IMR-90 (cell line): ENCODE measurements at regions not wholly inside any gene's neighbourhood (a gene's known extent, or its start where the extent isn't known, plus 50 kb on each side); places are given as distances from the start of the nearest gene placed in this dataset.
A peak's percentile ranks its signal among the peaks of the same experiment; 100 is the strongest.

Source experiments
- ATAC-seq: fragments of 200-7000 bp; cut with Tn5 transposase; 2 replicates; pipeline ENCODE4 v1.9.1; 2020; ENCODE audit warnings: low read depth, mild to moderate bottlenecking, moderate library complexity
- BruUV-seq: library from RNA; stranded (reverse); fragments of 400-500 nt; replicated peaks from 2 replicates; lab custom pipeline; 2021; lab: Mats Ljungman, UMichigan
- CTCF ChIA-PET: fragments of 300-600 bp; formaldehyde crosslinking; extraction: SDS; loops from one replicate; lab custom pipeline; 2021; ENCODE audit warnings: antibody characterized with exemption; lab: Yijun Ruan, JAX
- POLR2A ChIA-PET: fragments of 300-600 bp; sonication (Branson Sonifier 250); formaldehyde crosslinking; loops from one replicate; lab custom pipeline; 2022; ENCODE audit warnings: antibody characterized with exemption; ENCODE audit not compliant: unreplicated experiment; lab: Charles Lee
- DNase-seq: peaks from one replicate; pipeline ENCODE4 v3.0.0; 2013
- H2AFZ ChIP-seq: replicated peaks from 2 replicates; pipeline ENCODE3; 2013; ENCODE audit warnings: low read length, mild to moderate bottlenecking; ENCODE audit not compliant: poor library complexity
- H2AK5ac ChIP-seq: 2 replicates; pipeline ENCODE4 v1.6.1; 2013; ENCODE audit warnings: low read depth, low read length, inconsistent platforms
- H2AK9ac ChIP-seq: replicated peaks from 2 replicates; pipeline ENCODE3; 2013; ENCODE audit warnings: mild to moderate bottlenecking, low read depth, low read length, moderate library complexity; ENCODE audit not compliant: poor library complexity
- H2BK120ac ChIP-seq: 2 replicates; pipeline ENCODE4 v1.6.1; 2013; ENCODE audit warnings: low read depth, low read length, inconsistent platforms
- H2BK15ac ChIP-seq: 3 replicates; pipeline ENCODE4 v1.6.1; 2013; ENCODE audit warnings: low read depth, low read length, inconsistent platforms
- H2BK20ac ChIP-seq: 2 replicates; pipeline ENCODE4 v1.6.1; 2013; ENCODE audit warnings: low read depth, mild to moderate bottlenecking, inconsistent platforms, low read length, moderate library complexity
- H2BK5ac ChIP-seq: 2 replicates; pipeline ENCODE4 v1.6.1; 2013; ENCODE audit warnings: mild to moderate bottlenecking, low read depth, low read length, inconsistent platforms; ENCODE audit not compliant: poor library complexity, severe bottlenecking
- H3K14ac ChIP-seq: replicated peaks from 2 replicates; pipeline ENCODE4 v1.6.1; 2013; ENCODE audit warnings: low read depth, low read length, inconsistent platforms
- H3K18ac ChIP-seq: 2 replicates; pipeline ENCODE4 v1.6.1; 2013; ENCODE audit warnings: low read depth, low read length, control low read depth
- H3K23ac ChIP-seq: 2 replicates; pipeline ENCODE4 v1.6.1; 2013; ENCODE audit warnings: low read depth, low read length, inconsistent platforms
- H3K27ac ChIP-seq: 2 replicates; pipeline ENCODE4 v1.5.1; 2013; ENCODE audit warnings: mild to moderate bottlenecking, control low read depth, low read length; ENCODE audit not compliant: insufficient read depth
- H3K27me3 ChIP-seq: 2 replicates; pipeline ENCODE4 v1.6.1; 2013; ENCODE audit warnings: low read length; ENCODE audit not compliant: control insufficient read depth, insufficient read depth
- H3K36me3 ChIP-seq: 2 replicates; pipeline ENCODE4 v1.6.1; 2013; ENCODE audit warnings: low read length, mixed read lengths; ENCODE audit not compliant: control insufficient read depth, insufficient read depth
- H3K4ac ChIP-seq: 2 replicates; pipeline ENCODE4 v1.6.1; 2013; ENCODE audit warnings: low read depth, low read length, inconsistent platforms
- H3K4me1 ChIP-seq: 2 replicates; pipeline ENCODE4 v1.6.1; 2013; ENCODE audit warnings: low read length, mixed read lengths; ENCODE audit not compliant: control insufficient read depth, insufficient read depth
- H3K4me2 ChIP-seq: 2 replicates; pipeline ENCODE4 v1.6.1; 2013; ENCODE audit warnings: low read depth, mild to moderate bottlenecking, control low read depth, low read length, moderate library complexity
- H3K4me3 ChIP-seq: 2 replicates; pipeline ENCODE4 v1.5.1; 2013; ENCODE audit warnings: low read depth, mild to moderate bottlenecking, control low read depth, low read length, moderate library complexity; ENCODE audit not compliant: insufficient read depth
- H3K56ac ChIP-seq: 2 replicates; pipeline ENCODE4 v1.6.1; 2013; ENCODE audit warnings: low read length, inconsistent platforms; ENCODE audit not compliant: insufficient read depth; ENCODE audit errors: extremely low read depth
- H3K79me1 ChIP-seq, 2 experiments: 2 replicates each; pipeline ENCODE4 v1.6.1; 2013; ENCODE audit warnings: low read length in 2 of 2, inconsistent platforms in 1 of 2, low read depth in 1 of 2
- H3K9ac ChIP-seq: 2 replicates; pipeline ENCODE4 v1.6.1; 2013; ENCODE audit warnings: low read depth, low read length, control low read depth
- H3K9me1 ChIP-seq: 2 replicates; pipeline ENCODE4 v1.6.1; 2013; ENCODE audit warnings: low read length, inconsistent platforms; ENCODE audit not compliant: insufficient read depth
- H3K9me3 ChIP-seq: 2 replicates; pipeline ENCODE4 v1.6.1; 2013; ENCODE audit warnings: low read length; ENCODE audit not compliant: control insufficient read depth, insufficient read depth
- H4K20me1 ChIP-seq: 2 replicates; pipeline ENCODE4 v1.6.1; 2013; ENCODE audit warnings: low read length, inconsistent platforms; ENCODE audit not compliant: insufficient read depth
- H4K5ac ChIP-seq: 2 replicates; pipeline ENCODE4 v1.6.1; 2013; ENCODE audit warnings: mild to moderate bottlenecking, low read depth, low read length, control low read depth
- H4K8ac ChIP-seq, 2 experiments: 2 replicates each; pipeline ENCODE4 v1.6.1; 2013; ENCODE audit warnings: low read depth in 2 of 2, low read length in 2 of 2, control low read depth in 1 of 2, inconsistent platforms in 1 of 2
- H4K91ac ChIP-seq: 2 replicates; pipeline ENCODE4 v1.6.1; 2013; ENCODE audit warnings: low read depth, low read length, inconsistent platforms; ENCODE audit not compliant: insufficient read depth
- BHLHE40 ChIP-seq: fragments of 150-350 bp; IDR thresholded peaks from 2 replicates; pipeline ENCODE4 v1.6.1; 2016; ENCODE audit warnings: mild to moderate bottlenecking, low read depth, low read length
- CEBPB ChIP-seq: IDR thresholded peaks from 2 replicates; pipeline ENCODE4 v1.6.1; 2012; ENCODE audit warnings: low read depth, low read length, improper control_type of control experiment
- FOS ChIP-seq: fragments of 150-350 bp; IDR thresholded peaks from 2 replicates; pipeline ENCODE4 v1.6.1; 2016; ENCODE audit warnings: low read depth, low read length
- MAFK ChIP-seq: IDR thresholded peaks from 2 replicates; pipeline ENCODE4 v1.6.1; 2012; ENCODE audit warnings: low read depth, low read length, improper control_type of control experiment
- MXI1 ChIP-seq: IDR thresholded peaks from 2 replicates; pipeline ENCODE4 v1.6.1; 2012; ENCODE audit warnings: low read depth, mild to moderate bottlenecking, low read length, moderate library complexity, borderline replicate concordance
- POLR2A ChIP-seq: IDR thresholded peaks from 2 replicates; pipeline ENCODE4 v1.6.1; 2012; ENCODE audit warnings: mild to moderate bottlenecking, low read depth, low read length
- SMC3 ChIP-seq: fragments of 150-350 bp; IDR thresholded peaks from 2 replicates; pipeline ENCODE4 v1.6.1; 2016; ENCODE audit warnings: low read depth, mild to moderate bottlenecking, antibody characterized with exemption, low read length, moderate library complexity
- USF2 ChIP-seq: fragments of 150-350 bp; IDR thresholded peaks from 2 replicates; pipeline ENCODE4 v1.6.1; 2017; ENCODE audit warnings: mild to moderate bottlenecking, antibody characterized with exemption, low read length, low read depth
- WGBS, 2 experiments: methylation state at CpG; one replicate each; pipeline versions ENCODE4 v1.1.5 to v1.1.7; 2013; ENCODE audit warnings: missing lambda C conversion rate in 2 of 2; ENCODE audit not compliant: insufficient read length in 1 of 2; ENCODE audit errors: extremely low coverage in 2 of 2; 5-methylcytosine and 5-hydroxymethylcytosine counted together
- dilution Hi-C: fragments of 300-500 bp; cut with HindIII; formaldehyde crosslinking; loops from one replicate; pipeline ENCODE4 v1.14.3; 2018; ENCODE audit warnings: low sequenced_read_pairs; ENCODE audit not compliant: unreplicated experiment
- in situ Hi-C: fragments of 300-500 bp; cut with MboI; formaldehyde crosslinking; loops from 3 replicates; pipeline ENCODE4 v1.14.3; 2019; ENCODE audit warnings: low sequenced_read_pairs, inconsistent platforms, mixed read lengths
- intact Hi-C: fragments of 100-400 bp; cut with micrococcal nuclease; formaldehyde crosslinking; loops from 2 replicates; pipeline ENCODE4 v1.10.0; 2022
- TF ChIP-seq, protein P1 (sequence below): fragments of 150-350 bp; IDR thresholded peaks from 2 replicates; pipeline ENCODE4 v1.6.1; 2016; ENCODE audit warnings: low read depth, mild to moderate bottlenecking, low read length, moderate library complexity, borderline replicate concordance
- TF ChIP-seq, protein P2 (sequence below): conservative IDR thresholded peaks from 2 replicates; pipeline ENCODE4 v1.5.1; 2012; ENCODE audit warnings: mild to moderate bottlenecking, low read depth, low read length, improper control_type of control experiment

- intact Hi-C loops: no loop called here
- no peaks in the 10 kb centered on the region for H3K36me3 ChIP-seq
- no peak overlapping the region for H3K14ac ChIP-seq
- H2BK20ac ChIP-seq: no peak overlapping the region
- H3K4ac ChIP-seq: no peak overlapping the region
- H3K79me1 ChIP-seq: no peaks in the 10 kb centered on the region
- BruUV-seq: no TSS peak
- no peak overlapping the region for H3K18ac ChIP-seq
- H2BK15ac ChIP-seq: no peak overlapping the region
- ChIA-PET POLR2A (no interaction called here), CTCF (no interaction called here)
- in situ Hi-C loops: no loop called here
- 40% methylated on average over 1 of the region's 3 CpGs; no CpG with 5 or more reads in 1 of the 2 experiments for WGBS, 2 experiments
- no peak overlapping the region for H2BK5ac ChIP-seq
- no peaks in the 10 kb centered on the region for H4K20me1 ChIP-seq
- peak; percentile 19 for ATAC-seq
- H3K4me3 ChIP-seq: no peak overlapping the region
- no peaks in the 10 kb centered on the region for H3K27me3 ChIP-seq
- DNase-seq: no peak
- H3K4me2 ChIP-seq: no peak overlapping the region
- H3K4me1 ChIP-seq: no peaks in the 10 kb centered on the region
- no peaks in the 10 kb centered on the region for H3K9me3 ChIP-seq
- TF ChIP-seq SMC3 (no peak), POLR2A (no peak), CEBPB (no peak), FOS (no peak), MXI1 (no peak), MAFK (no peak), BHLHE40 (no peak), USF2 (no peak)
- TF ChIP-seq, protein P1, sequence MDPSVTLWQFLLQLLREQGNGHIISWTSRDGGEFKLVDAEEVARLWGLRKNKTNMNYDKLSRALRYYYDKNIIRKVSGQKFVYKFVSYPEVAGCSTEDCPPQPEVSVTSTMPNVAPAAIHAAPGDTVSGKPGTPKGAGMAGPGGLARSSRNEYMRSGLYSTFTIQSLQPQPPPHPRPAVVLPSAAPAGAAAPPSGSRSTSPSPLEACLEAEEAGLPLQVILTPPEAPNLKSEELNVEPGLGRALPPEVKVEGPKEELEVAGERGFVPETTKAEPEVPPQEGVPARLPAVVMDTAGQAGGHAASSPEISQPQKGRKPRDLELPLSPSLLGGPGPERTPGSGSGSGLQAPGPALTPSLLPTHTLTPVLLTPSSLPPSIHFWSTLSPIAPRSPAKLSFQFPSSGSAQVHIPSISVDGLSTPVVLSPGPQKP: no peak
- TF ChIP-seq, protein P2, sequence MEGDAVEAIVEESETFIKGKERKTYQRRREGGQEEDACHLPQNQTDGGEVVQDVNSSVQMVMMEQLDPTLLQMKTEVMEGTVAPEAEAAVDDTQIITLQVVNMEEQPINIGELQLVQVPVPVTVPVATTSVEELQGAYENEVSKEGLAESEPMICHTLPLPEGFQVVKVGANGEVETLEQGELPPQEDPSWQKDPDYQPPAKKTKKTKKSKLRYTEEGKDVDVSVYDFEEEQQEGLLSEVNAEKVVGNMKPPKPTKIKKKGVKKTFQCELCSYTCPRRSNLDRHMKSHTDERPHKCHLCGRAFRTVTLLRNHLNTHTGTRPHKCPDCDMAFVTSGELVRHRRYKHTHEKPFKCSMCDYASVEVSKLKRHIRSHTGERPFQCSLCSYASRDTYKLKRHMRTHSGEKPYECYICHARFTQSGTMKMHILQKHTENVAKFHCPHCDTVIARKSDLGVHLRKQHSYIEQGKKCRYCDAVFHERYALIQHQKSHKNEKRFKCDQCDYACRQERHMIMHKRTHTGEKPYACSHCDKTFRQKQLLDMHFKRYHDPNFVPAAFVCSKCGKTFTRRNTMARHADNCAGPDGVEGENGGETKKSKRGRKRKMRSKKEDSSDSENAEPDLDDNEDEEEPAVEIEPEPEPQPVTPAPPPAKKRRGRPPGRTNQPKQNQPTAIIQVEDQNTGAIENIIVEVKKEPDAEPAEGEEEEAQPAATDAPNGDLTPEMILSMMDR: no peak
- dilution Hi-C loops: no loop called here
- H2BK120ac ChIP-seq: no peak overlapping the region
- no peak overlapping the region for H3K9ac ChIP-seq
- no peak overlapping the region for H4K8ac ChIP-seq
- no peak overlapping the region for H3K23ac ChIP-seq
- H4K5ac ChIP-seq: no peak overlapping the region; the same call in 1 of the 2 replicates
- peak overlapping the region; percentile 45 for H2AFZ ChIP-seq
- no peaks in the 10 kb centered on the region for H3K9me1 ChIP-seq
- H2AK5ac ChIP-seq: no peak overlapping the region
- no peak overlapping the region for H3K56ac ChIP-seq
- no peak overlapping the region for H2AK9ac ChIP-seq
- H3K27ac ChIP-seq: no peak overlapping the region
- H4K91ac ChIP-seq: no peak overlapping the region
These were observed 66.9 kb upstream of the CLDN10 start for GRCh38 chr13:95485518-95486144.
